ENCODE measurements at regions not wholly inside any gene's neighbourhood (a gene's known extent, or its start where the extent isn't known, plus 50 kb on each side); places are given as distances from the start of the nearest gene placed in this dataset.

GRCh38 chr5:145510324-145510723, 324.8 kb downstream of the PRELID2 start:
- TF ChIP-seq CTCF (IDR thresholded peaks at IDR 0.05; ENCODE audit: extremely low read depth, missing control alignments) = no peak
- no peak for DNase-seq (ENCODE audit: low spot score)

- DNase-seq (ENCODE audit: low spot score) = no peak
These were observed 325.6 kb downstream of the PRELID2 start for GRCh38 chr5:145509336-145510136.

GRCh38 chr5:145506185-145506850, 328.8 kb downstream of the PRELID2 start:
- TF ChIP-seq CTCF (IDR thresholded peaks at IDR 0.05; ENCODE audit: extremely low read depth, missing control alignments) = no peak
- DNase-seq (ENCODE audit: low spot score) = no peak

More at GRCh38 chr5:145509336-145510136, 325.6 kb downstream of the PRELID2 start:
- TF ChIP-seq CTCF (IDR thresholded peaks at IDR 0.05; ENCODE audit: extremely low read depth, missing control alignments) = no peak

GRCh38 chr5:145502906-145503305, 332.2 kb downstream of the PRELID2 start:
- DNase-seq (ENCODE audit: low spot score) = no peak
- TF ChIP-seq CTCF (IDR thresholded peaks at IDR 0.05; ENCODE audit: extremely low read depth, missing control alignments) = no peak

- DNase-seq (ENCODE audit: low spot score) = no peak
- no peak for TF ChIP-seq CTCF (IDR thresholded peaks at IDR 0.05; ENCODE audit: extremely low read depth, missing control alignments)
These were observed 334.4 kb downstream of the PRELID2 start for GRCh38 chr5:145500710-145501109.

- no peak for TF ChIP-seq CTCF (IDR thresholded peaks at IDR 0.05; ENCODE audit: extremely low read depth, missing control alignments)
- DNase-seq (ENCODE audit: low spot score) = no peak
These were observed 335.7 kb downstream of the PRELID2 start for GRCh38 chr5:145499483-145499882.

GRCh38 chr5:145497052-145497451, 338.1 kb downstream of the PRELID2 start:
- no peak for TF ChIP-seq CTCF (IDR thresholded peaks at IDR 0.05; ENCODE audit: extremely low read depth, missing control alignments)
- no peak for DNase-seq (ENCODE audit: low spot score)
